LNCAP (cell line): ENCODE measurements at regions not wholly inside any gene's neighbourhood (a gene's known extent, or its start where the extent isn't known, plus 50 kb on each side); places are given as distances from the start of the nearest gene placed in this dataset.

Experiments
- TF ChIP-seq, protein P1 (sequence below): fragments of 450-650 bp; IDR thresholded peaks from 2 replicates; pipeline ENCODE4 v1.5.1; 2017; ENCODE audit warnings: mild to moderate bottlenecking

DNA sequence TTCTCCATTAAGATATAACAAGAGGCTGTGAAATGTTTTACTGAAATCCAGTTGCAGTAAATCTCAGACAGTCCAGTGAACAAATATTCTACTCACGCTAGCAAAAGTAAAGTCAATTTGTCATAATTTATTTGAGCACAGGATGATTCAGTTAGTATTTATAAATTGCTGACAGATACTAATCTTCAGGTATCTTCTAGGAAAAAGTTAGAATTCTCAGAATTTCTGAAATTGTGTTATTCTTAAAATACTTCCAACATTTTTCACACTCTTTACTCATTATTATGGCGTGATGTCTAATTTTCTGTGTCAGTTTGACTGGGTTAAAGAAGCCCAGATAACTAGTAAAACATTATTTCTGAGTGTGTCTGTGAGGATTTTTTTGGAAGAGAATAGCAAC is 460.2 kb upstream of the ACVR2A start:
- TF ChIP-seq, protein P1, sequence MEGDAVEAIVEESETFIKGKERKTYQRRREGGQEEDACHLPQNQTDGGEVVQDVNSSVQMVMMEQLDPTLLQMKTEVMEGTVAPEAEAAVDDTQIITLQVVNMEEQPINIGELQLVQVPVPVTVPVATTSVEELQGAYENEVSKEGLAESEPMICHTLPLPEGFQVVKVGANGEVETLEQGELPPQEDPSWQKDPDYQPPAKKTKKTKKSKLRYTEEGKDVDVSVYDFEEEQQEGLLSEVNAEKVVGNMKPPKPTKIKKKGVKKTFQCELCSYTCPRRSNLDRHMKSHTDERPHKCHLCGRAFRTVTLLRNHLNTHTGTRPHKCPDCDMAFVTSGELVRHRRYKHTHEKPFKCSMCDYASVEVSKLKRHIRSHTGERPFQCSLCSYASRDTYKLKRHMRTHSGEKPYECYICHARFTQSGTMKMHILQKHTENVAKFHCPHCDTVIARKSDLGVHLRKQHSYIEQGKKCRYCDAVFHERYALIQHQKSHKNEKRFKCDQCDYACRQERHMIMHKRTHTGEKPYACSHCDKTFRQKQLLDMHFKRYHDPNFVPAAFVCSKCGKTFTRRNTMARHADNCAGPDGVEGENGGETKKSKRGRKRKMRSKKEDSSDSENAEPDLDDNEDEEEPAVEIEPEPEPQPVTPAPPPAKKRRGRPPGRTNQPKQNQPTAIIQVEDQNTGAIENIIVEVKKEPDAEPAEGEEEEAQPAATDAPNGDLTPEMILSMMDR = no peak

DNA sequence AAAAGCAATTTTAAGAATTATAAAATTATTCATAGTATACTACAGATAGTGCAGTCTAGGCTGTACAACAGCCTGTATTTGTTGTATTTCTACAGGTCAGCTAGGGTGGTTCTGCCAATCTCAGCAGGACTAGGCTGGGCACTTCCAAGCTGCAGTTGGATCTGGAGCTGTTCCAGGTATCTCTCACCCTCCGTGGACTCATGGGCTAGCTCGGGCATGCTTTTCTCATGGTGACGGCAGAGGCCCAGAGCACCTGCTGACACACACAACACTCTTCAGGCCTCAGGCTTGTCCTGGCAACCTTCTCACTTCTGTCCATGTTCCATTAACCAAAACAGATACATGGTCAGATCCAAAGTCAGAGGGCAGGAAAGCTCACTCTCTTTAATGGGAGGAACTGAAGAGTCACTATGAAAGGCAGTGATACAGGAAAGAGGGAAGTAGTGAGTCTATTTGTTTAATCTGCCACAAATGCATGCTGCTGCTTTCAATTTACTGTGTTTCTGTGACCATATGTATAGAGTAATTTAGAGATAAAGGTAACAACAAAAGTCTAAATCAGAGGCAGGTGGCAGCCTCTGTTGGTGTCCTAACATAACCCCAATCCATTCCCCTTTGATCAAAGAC is 462.4 kb upstream of the ACVR2A start:
- TF ChIP-seq, protein P1 = no peak

- TF ChIP-seq, protein P1 = no peak
Observed at GRCh38 chr2:147378403-147378802, 466.4 kb upstream of the ACVR2A start.

DNA sequence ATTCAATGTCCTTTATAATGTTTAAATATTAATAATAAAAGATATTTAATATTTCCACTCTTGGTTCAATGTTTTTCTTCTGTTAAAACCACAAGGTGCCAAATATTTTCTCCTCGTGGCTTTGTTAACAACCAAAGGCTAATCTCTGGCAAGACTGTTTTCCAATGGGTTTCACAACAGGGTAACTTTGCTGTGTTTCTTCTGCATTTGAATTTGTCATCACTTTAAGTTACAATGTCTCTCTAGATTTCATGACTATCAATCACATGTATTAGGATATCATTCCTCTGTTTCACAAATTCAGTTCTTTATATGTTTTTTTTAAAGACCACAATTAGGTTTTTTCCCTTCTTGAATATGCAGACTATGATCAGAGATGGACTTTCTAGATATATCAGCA is 469.8 kb upstream of the ACVR2A start:
- TF ChIP-seq, protein P1 = no peak

DNA sequence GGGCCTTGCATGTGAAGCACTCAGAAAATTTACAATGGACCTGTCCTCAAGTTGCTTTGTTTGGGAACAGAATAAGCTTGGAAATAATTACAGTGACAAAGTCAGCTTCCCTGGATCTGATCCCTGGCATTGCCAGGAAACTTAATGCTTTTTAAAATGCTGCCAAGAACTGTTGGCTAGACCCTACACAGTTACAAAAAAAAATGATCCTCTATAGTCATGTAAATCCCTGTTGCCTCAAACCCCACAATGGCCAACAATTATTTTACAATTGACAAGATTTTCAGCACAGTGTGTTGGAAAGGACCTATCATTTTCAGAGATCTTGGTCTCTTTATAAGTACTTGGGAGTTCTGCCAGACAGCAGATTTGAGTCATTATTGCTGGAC is 470.4 kb upstream of the ACVR2A start:
- TF ChIP-seq, protein P1 = no peak

DNA sequence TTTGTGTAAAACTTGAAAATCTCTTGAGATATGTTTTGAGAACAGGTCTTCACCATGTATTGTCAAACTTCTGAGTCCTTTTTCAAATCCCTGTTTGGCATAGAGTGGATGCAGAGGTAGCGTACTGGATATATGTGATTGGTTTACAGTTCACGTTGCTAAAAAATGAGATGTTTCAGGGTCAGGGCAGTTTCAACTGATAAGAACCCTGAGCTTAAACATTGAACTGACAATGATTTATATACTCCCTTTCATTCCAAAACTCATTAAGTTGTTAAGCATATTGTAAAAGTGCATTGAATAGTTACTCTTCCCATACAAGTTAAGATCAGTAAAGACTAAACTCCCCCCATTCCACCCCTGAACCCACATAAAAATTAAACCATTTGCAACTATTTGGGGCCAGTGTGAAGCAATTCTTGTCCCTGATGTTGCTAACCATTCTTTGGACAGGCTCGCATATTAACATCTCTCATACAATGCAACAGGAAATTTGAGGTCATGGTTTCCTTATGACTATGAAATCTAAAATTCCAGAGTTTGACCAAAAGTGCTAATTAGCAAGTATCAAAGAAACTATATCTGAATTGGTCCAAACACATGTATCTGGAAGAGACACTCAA is 470.9 kb upstream of the ACVR2A start:
- TF ChIP-seq, protein P1 = no peak

GRCh38 chr2:147368306-147368705 is 476.5 kb upstream of the ACVR2A start:
- TF ChIP-seq, protein P1 = no peak
